A172 (cell line): ENCODE measurements at regions not wholly inside any gene's neighbourhood (a gene's known extent, or its start where the extent isn't known, plus 50 kb on each side); places are given as distances from the start of the nearest gene placed in this dataset.

Experiments
- DNase-seq: peaks from one replicate; pipeline ENCODE4 v3.0.0-alpha.2; 2015; ENCODE audit warnings: low spot score

GRCh38 chr1:226490426-226490809 lies 58.1 kb upstream of the STUM start:
- no peak for DNase-seq

GRCh38 chr1:226491093-226491850 lies 57.3 kb upstream of the STUM start:
- DNase-seq, result no peak

- no peak for DNase-seq
Measured at GRCh38 chr1:226492426-226493137, 56.0 kb upstream of the STUM start.

DNA sequence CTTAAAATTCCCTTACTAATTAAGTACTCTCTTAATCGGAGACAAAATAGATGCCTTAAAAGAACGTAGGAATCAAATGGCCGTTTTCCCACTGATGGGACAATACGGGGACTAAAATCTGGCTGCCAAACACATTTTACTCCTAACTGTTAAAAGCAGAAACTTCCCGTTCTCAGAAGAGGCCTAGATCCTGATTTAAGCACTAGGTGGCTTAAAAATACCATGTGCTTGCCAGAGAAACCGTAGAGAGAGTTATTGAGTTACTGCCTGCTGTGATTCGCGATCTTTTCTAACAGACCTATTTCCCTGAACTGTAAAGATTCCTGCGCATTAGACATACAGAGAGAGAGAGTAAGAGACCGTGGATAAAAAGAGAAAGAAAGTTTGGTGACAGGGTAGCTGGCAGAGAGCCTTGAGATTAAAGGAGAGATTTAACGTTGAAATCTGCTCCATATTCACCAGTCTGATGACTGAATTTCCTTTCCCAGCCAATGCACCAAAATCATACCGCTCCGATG lies 54.4 kb upstream of the STUM start:
- no peak for DNase-seq

GRCh38 chr1:226495716-226496115 lies 52.8 kb upstream of the STUM start:
- no peak for DNase-seq

DNA sequence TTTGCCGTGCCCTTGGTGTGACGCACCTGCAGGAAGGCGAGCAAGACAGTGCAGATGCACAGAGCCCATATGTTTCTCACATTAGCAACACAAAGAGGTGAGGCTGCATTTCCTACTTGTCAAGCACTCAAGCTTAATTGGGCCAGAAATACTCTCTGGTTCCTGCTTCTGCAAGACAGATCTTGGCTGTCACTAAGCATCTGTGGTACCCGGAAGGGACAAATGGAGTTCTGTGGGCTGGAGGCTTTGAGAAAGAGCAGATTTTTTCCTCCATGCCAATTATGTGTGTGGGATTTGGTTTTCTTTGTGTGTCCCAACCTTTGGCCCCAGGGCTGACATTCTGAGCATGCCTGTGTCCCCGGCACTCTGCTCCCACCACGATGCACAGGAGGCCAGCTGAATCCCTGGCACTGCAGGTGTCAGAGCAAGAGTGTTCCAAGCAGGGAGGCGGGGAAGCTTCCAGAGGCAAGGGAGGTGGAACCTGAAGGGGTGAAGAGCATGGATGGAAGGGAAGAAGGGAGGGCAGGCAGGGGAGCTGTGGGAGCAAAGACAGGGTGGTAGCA lies 52.0 kb upstream of the STUM start:
- DNase-seq, result no peak

DNA sequence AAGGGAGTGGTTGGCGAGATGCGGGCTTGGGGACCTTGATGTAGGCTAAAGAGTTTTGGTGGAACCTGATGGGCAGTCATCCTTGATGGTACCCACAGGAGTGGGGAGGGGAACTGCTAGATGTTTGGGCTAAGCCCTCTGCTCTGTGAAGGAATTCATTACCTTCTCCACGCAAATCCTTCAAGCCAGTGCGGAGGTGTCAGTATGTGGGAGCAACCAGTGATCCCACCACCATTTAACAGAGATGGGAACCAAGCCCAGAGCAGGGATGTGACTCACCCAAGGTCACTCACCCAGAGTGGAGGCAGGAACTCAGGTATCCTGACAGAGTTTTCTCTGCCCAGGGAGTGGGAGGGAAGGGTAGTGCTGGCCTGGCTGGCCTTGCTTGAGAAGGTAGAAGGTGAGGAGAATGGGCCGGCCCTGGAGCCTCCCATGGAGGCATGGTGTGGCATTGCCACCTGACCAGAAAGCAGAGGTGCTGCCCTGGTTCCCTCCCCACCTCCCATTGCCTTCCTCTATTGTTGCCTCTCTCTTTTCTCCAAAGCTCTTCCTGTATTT lies 51.2 kb upstream of the STUM start:
- DNase-seq, result no peak

DNA sequence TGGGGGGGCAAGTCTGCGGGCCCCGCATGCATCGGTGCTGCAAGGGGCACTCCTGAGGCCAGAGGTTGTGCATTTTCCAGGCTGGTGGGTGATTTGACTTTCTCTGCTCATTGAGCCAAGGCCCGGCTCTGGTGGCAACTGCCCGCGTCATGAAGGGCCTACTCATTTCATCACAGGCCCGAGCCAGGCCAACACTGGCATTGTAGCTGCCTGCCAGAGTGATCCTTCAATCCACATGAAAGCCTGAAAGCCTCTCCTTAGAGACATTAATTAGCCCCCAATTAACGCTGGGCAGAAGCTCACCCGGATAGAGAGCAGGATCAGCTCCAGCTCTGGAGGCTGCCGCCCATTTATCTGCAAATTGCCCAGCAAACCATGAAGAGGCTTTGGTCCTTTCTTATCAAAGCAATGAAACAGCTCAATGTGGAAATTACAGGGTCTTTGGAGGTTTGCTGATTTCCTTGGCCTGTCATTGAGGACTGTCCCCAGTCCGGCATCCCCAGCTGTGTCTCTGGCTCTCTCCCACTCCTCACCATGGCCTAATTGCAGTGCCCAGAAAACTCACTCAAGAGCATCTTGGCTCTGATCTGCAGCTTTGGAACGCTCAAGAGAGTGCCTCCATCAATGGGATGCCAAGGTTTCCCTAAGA lies 50.4 kb upstream of the STUM start:
- DNase-seq, result no peak

GRCh38 chr1:226498640-226499008 lies 49.9 kb upstream of the STUM start:
- DNase-seq, result no peak
